CD14-positive monocyte (primary cell): ENCODE measurements at regions not wholly inside any gene's neighbourhood (a gene's known extent, or its start where the extent isn't known, plus 50 kb on each side); places are given as distances from the start of the nearest gene placed in this dataset.

ENCODE experiments used
- DNase-seq, 3 donors: peaks; one replicate each; pipeline ENCODE4 v3.0.0-alpha.2; 2011 to 2022
- H2AFZ ChIP-seq: 2 replicates; pipeline ENCODE4 v1.6.0; 2012; ENCODE audit warnings: mild to moderate bottlenecking, low read depth, low read length, inconsistent platforms; ENCODE audit not compliant: insufficient read depth, poor library complexity, severe bottlenecking
- H3K27ac ChIP-seq, 2 donors: 1 replicate in 1 of 2; 2 replicates in 1 of 2; pipeline ENCODE4 v1.5.1; 2012 to 2013; ENCODE audit warnings: low read length in 2 of 2, control low read depth in 1 of 2, inconsistent platforms in 1 of 2, low read depth in 1 of 2, mild to moderate bottlenecking in 1 of 2
- H3K27me3 ChIP-seq, 2 donors: one replicate each; pipeline versions ENCODE4 v1.6.0 to v1.6.1; 2011 to 2013; ENCODE audit warnings: low read length in 2 of 2; ENCODE audit not compliant: control insufficient read depth in 2 of 2, insufficient read depth in 2 of 2
- H3K36me3 ChIP-seq, 2 donors: replicated peaks in 1 of 2; 1 replicate in 1 of 2; 2 replicates in 1 of 2; pipeline versions ENCODE4 v1.5.1 to v1.6.1; 2012 to 2013; ENCODE audit warnings: low read length in 2 of 2, control low read depth in 1 of 2, inconsistent platforms in 1 of 2, mild to moderate bottlenecking in 1 of 2; ENCODE audit not compliant: insufficient read depth in 2 of 2, control insufficient read depth in 1 of 2
- H3K4me1 ChIP-seq, 2 donors: 1 replicate in 1 of 2; 2 replicates in 1 of 2; pipeline versions ENCODE4 v1.5.1 to v1.6.1; 2012 to 2013; ENCODE audit warnings: low read length in 2 of 2, control low read depth in 1 of 2, inconsistent platforms in 1 of 2, mild to moderate bottlenecking in 1 of 2, moderate library complexity in 1 of 2; ENCODE audit not compliant: insufficient read depth in 2 of 2, control insufficient read depth in 1 of 2
- H3K4me2 ChIP-seq: replicated peaks from 2 replicates; pipeline ENCODE3; 2012; ENCODE audit warnings: low read length, moderate library complexity, mild to moderate bottlenecking; ENCODE audit not compliant: poor library complexity, severe bottlenecking; ENCODE audit errors: extremely low read depth
- H3K4me3 ChIP-seq, 3 experiments: fragments of 200-600 bp in 1 of 3; sonication (generic) in 1 of 3; replicated peaks in 1 of 3; 1 replicate in 2 of 3; 2 replicates in 1 of 3; pipeline ENCODE4 v1.5.1; 2011 to 2013; ENCODE audit warnings: low read length in 3 of 3, mild to moderate bottlenecking in 3 of 3, control low read depth in 2 of 3, low read depth in 2 of 3, inconsistent platforms in 1 of 3, moderate library complexity in 1 of 3
- H3K79me2 ChIP-seq: 2 replicates; pipeline ENCODE4 v1.6.0; 2012; ENCODE audit warnings: mild to moderate bottlenecking, control low read depth, inconsistent platforms, low read length, moderate library complexity; ENCODE audit not compliant: insufficient read depth
- H3K9ac ChIP-seq: 2 replicates; pipeline ENCODE4 v1.6.0; 2017; ENCODE audit warnings: low read length, mild to moderate bottlenecking; ENCODE audit not compliant: insufficient read depth, poor library complexity, severe bottlenecking
- H3K9me3 ChIP-seq, 2 donors: replicated peaks in 1 of 2; 1 replicate in 1 of 2; 2 replicates in 1 of 2; pipeline versions ENCODE4 v1.5.1 to v1.6.1; 2012 to 2013; ENCODE audit warnings: low read length in 2 of 2, control low read depth in 1 of 2; ENCODE audit not compliant: control insufficient read depth in 1 of 2, insufficient read depth in 1 of 2
- H4K20me1 ChIP-seq: 2 replicates; pipeline ENCODE4 v1.6.0; 2012; ENCODE audit warnings: mild to moderate bottlenecking, low read length, control low read depth, moderate library complexity; ENCODE audit not compliant: insufficient read depth
- H3K27ac Mint-ChIP-seq, 7 donors: one replicate each; pipeline ENCODE4 v1.8.0; 2020; ENCODE audit warnings: mild to moderate bottlenecking in 7 of 7, mixed read lengths in 7 of 7, moderate library complexity in 6 of 7, inconsistent platforms in 2 of 7
- H3K27me3 Mint-ChIP-seq, 3 donors: one replicate each; pipeline ENCODE4 v1.8.0; 2021 to 2022; ENCODE audit warnings: low read depth in 3 of 3, mild to moderate bottlenecking in 3 of 3, mixed read lengths in 3 of 3, moderate library complexity in 3 of 3, inconsistent platforms in 1 of 3
- H3K36me3 Mint-ChIP-seq, 2 donors: one replicate each; pipeline ENCODE4 v1.8.0; 2020; ENCODE audit warnings: mixed read lengths in 2 of 2, inconsistent platforms in 1 of 2, mild to moderate bottlenecking in 1 of 2
- H3K4me1 Mint-ChIP-seq: one replicate; pipeline ENCODE4 v1.8.0; 2020; ENCODE audit warnings: mild to moderate bottlenecking, mixed read lengths
- H3K4me3 Mint-ChIP-seq, 2 donors: one replicate each; pipeline ENCODE4 v1.8.0; 2020; ENCODE audit warnings: mild to moderate bottlenecking in 2 of 2, mixed read lengths in 2 of 2, moderate library complexity in 1 of 2
- H3K9me3 Mint-ChIP-seq, 7 donors: one replicate each; pipeline ENCODE4 v1.8.0; 2020 to 2022; ENCODE audit warnings: mixed read lengths in 7 of 7, mild to moderate bottlenecking in 6 of 7, moderate library complexity in 6 of 7, inconsistent platforms in 2 of 7
- CTCF ChIP-seq: fragments of 200-600 bp; IDR thresholded peaks from one replicate; pipeline ENCODE4 v1.8.0; 2022; ENCODE audit warnings: antibody characterized with exemption, mild to moderate bottlenecking
- WGBS: methylation state at CpG from one replicate; pipeline ENCODE4 v1.1.5; 2013; ENCODE audit warnings: missing lambda C conversion rate; ENCODE audit not compliant: insufficient coverage; 5-methylcytosine and 5-hydroxymethylcytosine counted together
- intact Hi-C, 2 donors: fragments of 100-400 bp; cut with micrococcal nuclease; formaldehyde crosslinking; loops; one replicate each; pipeline versions ENCODE4 v1.15.0 to v1.15.1; 2023

DNA sequence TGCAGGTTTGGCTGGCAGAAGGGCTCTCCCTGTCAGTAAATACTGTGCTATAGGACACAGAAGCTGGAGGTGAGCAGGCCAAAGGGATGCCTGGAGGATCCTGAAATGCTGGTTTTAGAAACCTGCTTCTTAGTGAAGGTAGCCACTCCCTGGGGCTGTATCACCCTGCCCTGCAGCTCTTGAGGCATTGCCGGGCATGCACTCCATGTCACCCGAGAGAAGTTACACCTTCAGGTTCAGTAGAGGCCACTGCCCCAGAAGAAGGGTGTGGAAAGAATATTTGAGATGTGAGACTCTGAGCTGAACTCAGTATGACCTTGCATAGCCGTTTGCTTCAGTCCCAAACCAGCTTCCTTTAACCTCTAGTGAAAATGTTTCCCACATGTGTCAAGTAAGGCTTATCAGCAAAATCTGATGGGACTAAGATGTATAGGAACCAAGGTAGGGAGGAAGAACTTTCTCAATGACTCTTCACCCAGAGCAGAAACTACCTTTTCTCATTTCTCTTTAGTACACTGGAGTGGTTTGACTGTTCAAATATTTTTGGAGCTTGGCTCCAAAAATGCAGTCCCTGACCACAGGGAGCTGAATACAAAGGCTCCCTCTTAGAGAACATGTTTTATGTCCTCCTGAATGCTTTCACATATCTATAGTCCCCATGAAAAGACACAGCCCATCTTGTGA is 164.5 kb upstream of the DYRK2 start:
- Histone ChIP-seq H4K20me1 (no peaks in the 10 kb centered on the region), H3K4me2 (no peak overlapping the region), H3K79me2 (no peaks in the 10 kb centered on the region), H3K4me1 (peaks cover 18 to 21% of the 10 kb centered on the region in 2 donors), H3K4me3 (no peak overlapping the region), H2AFZ (no peak overlapping the region), H3K9ac (no peak overlapping the region), H3K9me3 (peaks cover 21 to 24% of the 10 kb centered on the region in 2 donors), H3K27me3 (no peaks in the 10 kb centered on the region), H3K36me3 (no peaks in the 10 kb centered on the region), H3K27ac (no peak overlapping the region)
- Mint-ChIP-seq H3K27me3 (peaks cover 0 to 4% (median 0%) of the 10 kb centered on the region in 3 donors), H3K36me3 (peaks cover 0 to 2% of the 10 kb centered on the region in 2 donors), H3K27ac (peak overlapping the region in 1 of 7 donors; percentile 18), H3K4me3 (no peak overlapping the region), H3K4me1 (peaks cover 25% of the 10 kb centered on the region), H3K9me3 (peaks cover 8 to 26% (median 22%) of the 10 kb centered on the region in 7 donors)
- WGBS: 63% methylated on average over 2 of the region's 3 CpGs
- no peak for TF ChIP-seq CTCF
- DNase-seq: no peak
- intact Hi-C loops: no loop called here

DNA sequence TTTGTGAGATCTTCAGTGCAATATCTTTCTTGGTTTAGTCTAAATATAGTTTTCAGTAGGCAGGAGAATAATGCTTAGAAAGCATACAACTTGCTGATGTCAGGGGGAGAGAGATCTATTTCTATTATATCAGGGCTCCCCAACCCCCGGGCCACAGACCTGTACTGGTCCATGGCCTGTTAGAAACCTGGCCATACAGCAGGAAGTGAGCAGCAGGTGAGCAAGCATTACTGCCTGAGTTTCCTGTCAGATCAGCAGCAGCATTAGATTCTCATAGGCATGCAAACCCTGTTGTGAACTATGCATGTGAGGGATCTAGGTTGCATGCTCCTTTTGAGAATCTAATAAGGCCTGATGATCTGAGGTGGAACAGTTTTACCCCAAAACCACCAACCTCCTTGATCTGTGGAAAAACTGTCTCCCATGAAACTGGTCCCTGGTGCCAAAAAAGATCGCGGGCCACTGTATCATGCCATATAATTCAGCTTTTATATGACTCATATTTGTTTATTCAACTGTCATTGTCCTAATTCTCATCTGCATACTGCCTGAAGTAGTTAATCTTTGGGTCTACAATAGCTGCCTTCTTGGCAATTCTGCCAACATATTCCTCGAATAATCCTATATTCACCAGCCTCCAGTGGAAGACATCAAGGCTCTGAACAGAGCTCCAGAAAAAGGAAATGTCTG is 163.6 kb upstream of the DYRK2 start:
- no peak overlapping the region for H3K4me3 Mint-ChIP-seq
- H3K27me3 ChIP-seq: no peaks in the 10 kb centered on the region
- H3K36me3 Mint-ChIP-seq: peaks cover 0 to 4% of the 10 kb centered on the region in 2 donors

More for the DNA sequence above, 163.6 kb upstream of the DYRK2 start:
- H2AFZ ChIP-seq: no peak overlapping the region
- TF ChIP-seq CTCF: no peak
- Mint-ChIP-seq H3K27ac (no peak overlapping the region), H3K27me3 (peaks cover 0 to 4% (median 0%) of the 10 kb centered on the region in 3 donors), H3K9me3 (peaks cover 14 to 35% (median 30%) of the 10 kb centered on the region in 7 donors), H3K4me1 (peaks cover 25% of the 10 kb centered on the region)
- H3K27ac ChIP-seq: no peak overlapping the region
- H3K79me2 ChIP-seq: no peaks in the 10 kb centered on the region
- H3K36me3 ChIP-seq: no peaks in the 10 kb centered on the region
- no peak overlapping the region for H3K9ac ChIP-seq
- no peak for DNase-seq
- H3K4me1 ChIP-seq: peaks cover 18 to 21% of the 10 kb centered on the region in 2 donors
- H4K20me1 ChIP-seq: no peaks in the 10 kb centered on the region
- H3K4me2 ChIP-seq: no peak overlapping the region
- 80% methylated on average over 1 of the region's 4 CpGs for WGBS
- H3K4me3 ChIP-seq: no peak overlapping the region
- H3K9me3 ChIP-seq: peaks cover 31 to 32% of the 10 kb centered on the region in 2 donors
- intact Hi-C loops: no loop called here
